HG03039 (cell line): ENCODE measurements at regions not wholly inside any gene's neighbourhood (a gene's known extent, or its start where the extent isn't known, plus 50 kb on each side); places are given as distances from the start of the nearest gene placed in this dataset.
A peak's percentile ranks its signal among the peaks of the same experiment; 100 is the strongest.
"Not testable (repeated sequence)": the region's sequence is repeated elsewhere in the genome, so short reads cannot be mapped to it uniquely, and the experiment has no call there.

Source experiments
- ATAC-seq: cut with Tn5 transposase; IDR thresholded peaks from one replicate; pipeline ENCODE4 v1.9.1; 2021; ENCODE audit warnings: mild to moderate bottlenecking, moderate library complexity; ENCODE audit not compliant: unreplicated experiment

- ATAC-seq: no peak
Measured at GRCh38 chr20:7741866-7742265, 198.4 kb downstream of the HAO1 start.

GRCh38 chr20:7742479-7742878 is 197.8 kb downstream of the HAO1 start:
- no peak for ATAC-seq

GRCh38 chr20:7744411-7744810 is 195.8 kb downstream of the HAO1 start:
- no peak for ATAC-seq

GRCh38 chr20:7748624-7749023 is 191.6 kb downstream of the HAO1 start:
- ATAC-seq: no peak

- no peak for ATAC-seq
Measured at GRCh38 chr20:7754102-7754501, 186.2 kb downstream of the HAO1 start.

- ATAC-seq: no peak
Measured at GRCh38 chr20:7758406-7758805, 181.9 kb downstream of the HAO1 start.

GRCh38 chr20:7760247-7761031 is 179.8 kb downstream of the HAO1 start:
- ATAC-seq: no peak

GRCh38 chr20:7765221-7765620 is 175.0 kb downstream of the HAO1 start:
- no peak for ATAC-seq

GRCh38 chr20:7770046-7770445 is 170.2 kb downstream of the HAO1 start:
- no peak for ATAC-seq

GRCh38 chr20:7770578-7770977 is 169.7 kb downstream of the HAO1 start:
- peak; percentile 82 for ATAC-seq

- ATAC-seq: no peak
Measured at GRCh38 chr20:7772371-7772770, 167.9 kb downstream of the HAO1 start.

- no peak for ATAC-seq
Measured at GRCh38 chr20:7773511-7773910, 166.7 kb downstream of the HAO1 start.

- ATAC-seq: no peak
Measured at GRCh38 chr20:7775072-7775471, 165.2 kb downstream of the HAO1 start.

GRCh38 chr20:7776148-7776547 is 164.1 kb downstream of the HAO1 start:
- no peak for ATAC-seq

GRCh38 chr20:7790189-7790588 is 150.1 kb downstream of the HAO1 start:
- ATAC-seq: no peak

- ATAC-seq: no peak
Measured at GRCh38 chr20:7792150-7792869, 147.9 kb downstream of the HAO1 start.

- no peak for ATAC-seq
Measured at GRCh38 chr20:7798176-7798575, 142.1 kb downstream of the HAO1 start.

- no peak for ATAC-seq
Measured at GRCh38 chr20:7799862-7800261, 140.4 kb downstream of the HAO1 start.

GRCh38 chr20:7803411-7804151 is 136.7 kb downstream of the HAO1 start:
- not testable (repeated sequence) for ATAC-seq

GRCh38 chr20:7806831-7807230 is 133.4 kb downstream of the HAO1 start:
- ATAC-seq: no peak

GRCh38 chr20:7817286-7817685 is 123.0 kb downstream of the HAO1 start:
- ATAC-seq: no peak

- ATAC-seq: no peak
Measured at GRCh38 chr20:7818477-7818876, 121.8 kb downstream of the HAO1 start.
